GM18517 (cell line): ENCODE measurements at regions not wholly inside any gene's neighbourhood (a gene's known extent, or its start where the extent isn't known, plus 50 kb on each side); places are given as distances from the start of the nearest gene placed in this dataset.

ENCODE experiments used
- ATAC-seq: cut with Tn5 transposase; IDR thresholded peaks from one replicate; pipeline ENCODE4 v1.9.1; 2021; ENCODE audit warnings: mild to moderate bottlenecking, moderate library complexity; ENCODE audit not compliant: unreplicated experiment

DNA sequence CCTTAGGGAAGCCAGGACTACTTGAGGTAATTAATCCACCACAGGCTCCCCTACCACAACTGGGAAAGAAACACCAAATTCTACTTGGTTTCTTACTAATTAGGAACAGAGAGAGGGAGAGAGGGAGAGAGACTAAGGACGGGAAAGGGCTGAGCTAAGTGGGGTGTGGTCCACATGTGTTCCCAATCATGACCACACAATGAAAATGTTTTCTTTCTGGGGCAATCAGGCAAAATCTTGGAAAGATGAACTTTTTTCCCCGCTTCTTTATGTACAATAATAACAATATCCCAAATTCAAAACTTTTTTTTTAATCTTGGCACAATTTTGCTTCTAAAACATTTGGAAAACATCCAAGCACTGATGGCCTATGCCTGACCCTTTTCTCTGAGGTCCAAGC is 734.4 kb downstream of the MAFB start:
- no peak for ATAC-seq

DNA sequence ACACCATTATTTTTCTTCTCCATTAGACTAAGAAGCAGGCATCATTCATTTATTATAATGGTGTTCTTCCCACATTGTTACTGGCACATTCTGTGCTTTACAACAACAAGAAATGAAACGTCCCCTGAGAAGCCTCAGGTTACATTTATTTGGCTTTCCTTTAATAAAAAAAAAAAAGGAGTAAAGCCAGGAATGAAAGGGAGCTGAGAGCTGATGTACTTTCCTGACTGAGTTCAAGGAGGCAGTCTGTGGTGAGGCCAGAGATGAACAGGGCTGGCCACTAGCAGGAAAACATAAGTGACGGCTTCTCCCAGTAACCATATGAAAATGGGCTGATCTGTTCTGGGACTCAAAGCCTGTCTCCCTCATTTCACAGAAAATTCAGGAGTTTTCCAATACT is 742.1 kb downstream of the MAFB start:
- no peak for ATAC-seq

DNA sequence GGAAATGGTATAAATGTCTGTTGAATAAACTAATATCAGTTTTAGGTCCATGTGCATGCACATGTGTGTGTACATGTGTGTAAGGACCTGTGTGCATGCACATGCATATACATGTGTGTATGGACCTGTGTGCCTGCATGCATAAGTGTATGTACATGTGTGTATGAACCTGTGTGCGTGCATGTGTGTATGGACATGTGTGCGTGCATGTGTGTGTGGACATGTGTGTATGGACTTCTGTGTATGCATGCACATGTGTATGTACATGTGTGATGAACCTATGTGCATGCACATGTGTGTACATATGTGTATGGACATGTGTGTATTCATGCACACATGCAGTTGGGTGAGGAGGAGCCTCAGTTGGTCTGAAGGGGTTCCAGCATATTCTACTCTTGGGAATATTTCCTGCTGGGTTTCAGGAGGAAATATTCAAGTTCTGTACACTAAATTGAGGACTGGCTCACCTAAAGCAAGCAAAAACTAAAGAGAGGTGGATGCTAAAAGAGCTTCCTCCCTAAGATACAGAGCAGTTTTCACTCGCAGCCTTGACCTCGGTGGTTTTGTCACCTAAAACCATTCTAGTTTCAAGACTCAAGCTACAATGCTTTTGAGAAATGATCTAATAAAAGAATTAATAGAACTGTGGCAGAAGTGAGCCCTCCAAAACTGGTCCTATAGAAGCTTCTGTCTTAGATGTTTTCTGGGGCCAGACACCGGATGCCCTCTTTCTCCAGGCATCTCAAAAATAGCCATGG is 742.8 kb downstream of the MAFB start:
- no peak for ATAC-seq

DNA sequence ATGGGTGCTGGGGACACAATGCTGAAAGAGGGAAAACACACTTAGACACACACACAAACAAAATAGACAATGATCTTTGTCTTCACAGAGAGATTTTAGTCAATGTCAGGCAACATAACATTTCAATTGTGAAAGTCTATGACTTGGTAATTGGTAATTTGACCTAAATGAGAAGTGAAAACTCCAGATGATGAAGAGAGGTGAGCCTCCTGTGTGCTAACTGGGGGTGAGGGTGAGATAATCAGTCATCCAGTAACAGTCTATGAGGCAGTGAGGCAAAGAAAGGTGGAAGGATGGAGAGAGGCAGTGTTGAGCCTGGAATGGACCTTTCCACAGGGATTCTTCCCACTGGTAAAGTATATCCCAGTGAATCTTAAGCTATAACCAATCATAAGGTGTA is 744.2 kb downstream of the MAFB start:
- no peak for ATAC-seq

DNA sequence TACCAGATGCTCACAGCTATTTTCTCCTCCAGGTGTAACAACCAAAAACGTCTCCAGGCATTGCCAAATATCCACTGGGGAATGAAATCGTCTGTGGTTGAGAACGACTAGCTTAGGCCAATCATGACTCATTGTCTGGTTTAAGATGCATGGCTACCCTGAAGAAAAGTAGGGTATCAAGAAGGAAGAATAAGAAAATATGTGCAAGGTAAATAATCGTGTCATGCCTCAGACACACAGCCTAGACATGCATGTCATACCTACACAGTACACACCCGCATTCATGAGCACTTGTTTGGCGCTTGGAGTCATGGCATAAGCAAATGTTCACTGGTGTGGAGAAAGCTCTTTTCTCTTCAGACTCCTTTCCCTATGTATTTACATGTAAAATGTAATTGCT is 745.7 kb downstream of the MAFB start:
- no peak for ATAC-seq

DNA sequence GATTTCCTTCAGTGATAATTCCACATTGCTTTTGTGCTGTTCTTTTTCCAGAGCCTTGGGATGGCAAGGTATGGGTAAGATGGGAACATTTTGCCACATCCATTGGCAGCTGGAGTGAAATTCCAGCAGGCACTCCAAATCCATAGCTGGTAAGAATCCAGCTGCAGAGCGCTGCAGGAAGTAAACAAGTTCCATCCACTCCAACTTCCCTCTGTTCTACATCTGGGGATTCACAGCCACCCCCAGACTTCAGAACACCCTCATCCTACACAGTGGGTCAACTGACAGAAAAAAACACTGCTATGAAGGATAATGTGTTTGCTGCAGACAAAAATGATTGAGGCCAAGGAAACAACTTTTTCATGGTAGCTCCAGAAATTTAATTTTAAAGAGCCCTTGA is 747.8 kb downstream of the MAFB start:
- ATAC-seq, result no peak

DNA sequence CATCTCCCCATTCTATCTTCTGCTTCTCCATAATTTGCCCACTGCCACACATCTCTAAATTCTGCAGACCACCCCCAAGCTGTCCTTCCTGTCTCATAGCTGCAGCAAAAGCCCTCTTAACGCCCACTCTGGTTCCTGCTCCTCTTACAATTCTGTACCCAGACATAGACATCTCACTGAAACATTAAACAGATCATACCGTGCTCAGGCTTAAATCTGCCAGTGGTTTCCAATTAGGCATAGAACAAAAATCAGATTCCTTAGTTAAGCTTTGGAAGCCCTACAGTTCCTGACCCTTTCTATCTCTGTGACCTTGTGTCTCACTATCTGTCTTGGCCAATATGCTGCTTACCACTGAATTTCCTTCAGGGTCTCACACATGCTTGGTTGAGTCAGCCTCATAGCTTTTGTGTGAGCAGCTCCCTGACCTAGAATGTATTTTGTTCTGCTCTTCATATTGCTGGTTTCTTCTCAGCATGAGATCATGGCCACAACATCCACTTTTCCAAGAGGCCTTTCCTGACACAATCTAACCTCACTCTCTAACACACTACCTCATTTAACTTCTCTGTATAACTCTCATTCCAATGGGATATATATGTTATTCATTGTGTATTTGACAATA is 749.7 kb downstream of the MAFB start:
- ATAC-seq, result no peak

DNA sequence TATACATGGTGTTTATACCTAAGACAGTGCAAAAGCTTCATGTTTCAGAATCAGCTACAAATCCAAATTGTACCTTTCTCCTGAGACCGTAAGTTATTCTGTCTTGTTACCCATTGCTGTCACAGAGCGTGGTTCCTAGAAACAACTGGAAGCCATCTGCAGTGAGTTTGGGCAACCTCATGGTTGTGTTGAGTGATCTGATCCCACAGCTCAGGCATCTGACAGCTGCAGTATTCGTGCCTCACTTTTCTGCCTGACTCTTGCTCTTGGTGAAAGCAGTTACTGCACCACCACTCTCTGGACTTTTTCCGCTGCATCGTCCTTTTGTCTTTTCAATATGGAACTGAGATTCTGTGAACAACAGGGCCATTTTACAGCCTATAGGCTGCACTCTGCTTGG is 752.6 kb downstream of the MAFB start:
- no peak for ATAC-seq

DNA sequence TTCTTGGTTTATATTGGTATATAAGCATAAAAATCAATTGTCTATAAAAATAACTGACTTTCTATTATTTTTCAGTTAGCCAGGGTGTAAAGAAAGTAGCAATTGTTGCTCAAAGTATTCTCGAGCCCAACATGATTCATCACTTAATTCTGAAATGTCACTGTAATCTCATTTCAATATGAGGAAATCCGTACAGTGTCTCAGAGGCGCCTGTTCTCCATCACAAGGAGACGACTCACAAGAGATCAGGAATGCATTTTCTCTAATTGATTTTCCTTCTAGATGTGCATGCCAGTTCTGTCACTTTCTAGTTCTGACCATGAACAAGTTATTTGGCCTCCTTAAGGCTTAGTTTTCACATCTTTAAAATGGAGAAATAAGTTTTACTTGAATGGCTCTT is 753.1 kb downstream of the MAFB start:
- no peak for ATAC-seq

DNA sequence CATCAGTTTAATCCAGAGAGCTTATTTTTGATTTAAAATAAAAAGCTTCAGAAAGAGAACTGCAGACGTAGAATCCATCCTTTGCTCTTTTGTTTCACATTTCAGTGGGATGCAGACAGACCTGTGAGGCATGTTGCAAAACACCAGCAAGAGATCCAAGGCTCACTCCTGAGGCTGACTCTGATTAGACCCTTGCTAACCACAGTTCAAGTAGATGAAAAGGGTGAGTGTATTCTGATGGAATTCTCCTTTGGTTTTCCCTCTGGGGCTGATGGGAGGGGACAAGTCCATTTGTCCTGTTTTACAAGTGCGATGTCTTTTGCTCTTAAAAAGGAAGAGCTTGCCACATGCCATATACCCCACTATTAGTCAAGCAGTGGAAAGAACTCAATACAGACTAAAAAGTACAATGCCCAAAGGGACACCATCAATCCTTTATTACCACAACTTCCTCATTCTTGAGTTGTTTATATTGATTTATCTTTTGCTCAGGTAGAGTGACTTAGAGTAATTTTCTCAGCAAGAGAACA is 772.7 kb downstream of the MAFB start:
- no peak for ATAC-seq

DNA sequence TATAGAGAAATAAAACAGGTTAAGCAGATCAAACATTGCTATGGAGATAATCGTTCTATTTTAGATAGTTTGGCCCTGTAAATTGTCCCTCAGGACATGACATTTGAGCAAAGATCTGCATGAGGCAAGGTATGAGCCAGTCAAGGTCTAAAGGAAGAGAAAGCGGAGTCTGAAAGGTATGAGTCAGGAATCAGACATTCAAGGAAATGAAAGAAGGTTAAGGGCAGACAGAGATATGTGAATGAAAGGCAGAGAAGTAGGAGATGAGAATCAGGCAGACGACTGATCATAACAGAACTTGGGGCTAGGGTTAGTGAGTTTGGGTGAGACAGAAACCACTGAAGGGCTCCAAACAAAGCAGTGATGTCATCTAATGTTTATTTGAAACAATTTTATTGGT is 775.8 kb downstream of the MAFB start:
- no peak for ATAC-seq

DNA sequence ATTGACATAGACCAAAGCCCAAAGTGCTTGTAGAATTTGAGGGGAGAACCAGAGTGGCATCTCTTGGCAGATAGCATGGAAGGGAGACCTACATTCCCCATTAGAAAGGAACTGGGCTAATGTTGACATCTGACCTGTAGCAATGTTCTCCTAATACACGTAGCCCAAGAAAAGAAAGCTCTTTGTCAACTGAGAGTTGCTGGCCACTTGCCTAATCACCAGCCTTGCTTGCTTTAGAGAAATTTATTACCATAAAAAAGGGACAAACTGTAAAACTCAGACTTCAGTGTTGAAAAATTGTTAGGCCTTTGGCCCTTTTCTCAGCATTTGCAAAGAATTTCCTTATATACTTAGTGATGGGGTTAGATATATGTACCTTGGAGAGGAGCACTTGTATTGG is 777.5 kb downstream of the MAFB start:
- ATAC-seq, result no peak

DNA sequence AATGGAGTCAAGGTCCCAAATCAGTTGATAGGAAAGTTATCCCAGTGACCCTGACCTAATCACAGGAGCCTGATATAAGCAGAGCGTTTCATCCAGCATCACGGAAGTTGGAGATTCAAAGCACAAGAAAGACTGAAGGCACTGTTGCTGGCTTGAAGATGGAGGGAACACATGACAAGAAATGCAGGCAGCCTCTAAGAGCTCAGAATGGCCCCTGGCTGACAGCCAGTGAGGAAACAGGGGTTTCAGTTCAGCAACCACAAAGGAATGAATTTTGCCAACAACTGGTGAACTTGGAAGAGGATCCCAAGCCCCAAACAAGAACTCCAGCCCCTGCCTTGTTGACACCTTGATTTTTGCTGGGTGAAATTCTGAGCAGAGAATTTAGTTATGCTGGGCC is 778.5 kb downstream of the MAFB start:
- no peak for ATAC-seq

DNA sequence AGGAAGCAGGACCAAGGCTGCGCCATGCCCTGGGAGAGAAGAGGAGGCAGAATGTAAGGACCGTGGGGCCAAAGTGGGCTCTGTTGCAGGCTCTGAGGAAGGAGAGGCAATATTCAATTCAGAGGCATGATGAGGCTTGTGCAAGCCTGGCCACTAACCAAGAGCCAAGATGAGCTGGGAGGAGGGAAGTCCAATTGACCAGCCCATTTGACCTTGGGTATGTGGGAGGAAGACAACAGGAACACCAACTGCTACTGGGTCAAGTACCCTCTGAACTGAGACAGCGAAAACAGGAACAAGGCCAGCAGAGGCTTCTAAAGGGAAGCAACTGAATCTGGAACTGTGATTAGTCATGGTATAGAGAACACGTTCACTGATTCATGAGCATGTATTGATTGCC is 779.6 kb downstream of the MAFB start:
- no peak for ATAC-seq

DNA sequence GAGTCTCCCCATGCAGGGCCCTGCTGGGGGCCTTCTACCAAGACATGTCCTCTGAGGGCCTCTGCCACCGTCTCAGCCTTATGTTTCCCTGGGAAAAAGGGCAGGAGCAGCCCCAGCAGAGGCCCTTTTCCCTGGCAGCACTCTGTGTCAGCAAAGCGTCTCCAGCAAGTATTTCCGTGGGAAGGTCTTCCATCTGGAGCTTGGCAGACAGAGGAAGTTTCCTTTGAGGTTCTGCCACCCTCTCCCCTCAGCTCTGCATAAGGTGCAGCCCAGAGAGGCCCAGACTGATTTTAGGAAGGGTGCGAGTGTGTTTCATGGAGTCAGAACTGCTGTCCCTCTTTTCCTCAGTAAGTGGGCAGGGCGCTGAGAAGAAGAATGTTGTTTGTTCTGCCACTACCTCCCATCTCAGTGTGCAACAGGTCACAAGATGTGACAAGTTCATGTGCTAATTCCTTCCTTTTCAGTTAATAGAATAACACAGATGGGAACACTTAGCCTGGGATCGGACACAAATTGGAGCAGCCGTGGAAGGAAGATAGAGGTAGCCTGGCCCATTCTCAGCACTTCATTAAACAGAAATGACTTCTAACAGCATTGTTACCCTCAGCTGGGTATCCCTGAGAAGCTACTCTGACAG is 784.4 kb downstream of the MAFB start:
- no peak for ATAC-seq

DNA sequence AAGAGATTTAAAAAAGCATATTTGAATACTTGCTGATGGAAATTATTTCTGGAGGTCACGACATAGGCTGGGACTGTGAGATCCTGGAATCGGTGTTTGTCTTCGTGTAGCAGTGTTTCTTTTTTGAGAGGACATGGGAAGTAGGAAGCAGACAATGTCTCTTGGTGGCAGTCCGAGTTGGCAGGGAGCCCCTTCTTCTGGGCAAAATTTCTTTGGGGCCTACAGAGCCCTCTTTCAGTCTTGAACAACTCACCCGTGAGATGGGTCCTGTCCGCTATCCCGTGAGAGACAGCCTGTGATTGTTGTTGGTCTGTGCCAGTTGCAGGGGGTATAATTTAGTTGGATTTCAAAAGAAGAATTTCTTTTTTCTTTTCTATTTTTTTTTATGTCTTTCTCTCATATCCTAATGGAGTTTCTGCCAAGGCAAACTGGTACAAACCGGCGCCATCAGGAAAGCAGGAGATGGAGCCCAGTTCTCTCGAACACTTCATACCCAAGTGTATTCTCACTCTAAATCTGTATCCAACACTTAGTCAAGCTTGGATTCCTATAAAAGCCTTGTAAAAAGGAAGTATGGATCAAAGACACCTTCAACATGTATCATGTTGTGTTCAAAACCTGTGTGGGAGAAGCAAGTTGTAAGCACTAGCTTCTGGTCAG is 785.1 kb downstream of the MAFB start:
- no peak for ATAC-seq

DNA sequence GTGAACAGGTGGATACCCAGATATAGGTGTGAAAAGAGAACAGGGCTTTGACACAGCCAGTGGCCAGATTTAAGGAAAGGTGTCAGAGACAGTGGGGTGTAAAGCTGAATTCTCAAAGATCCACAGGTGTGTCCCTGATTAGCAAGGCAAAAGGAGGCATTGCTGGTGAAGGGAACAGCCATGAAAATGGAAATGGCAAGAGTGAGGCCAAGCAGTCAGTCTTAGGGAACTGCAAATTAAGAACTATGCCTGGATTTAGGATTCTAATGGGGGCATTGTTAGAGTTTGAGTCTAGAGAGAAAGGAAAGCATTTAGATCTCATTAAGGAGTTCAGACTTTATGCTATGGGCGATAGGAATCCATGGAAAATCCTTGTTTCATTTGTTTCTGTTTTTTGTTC is 789.2 kb downstream of the MAFB start:
- no peak for ATAC-seq

DNA sequence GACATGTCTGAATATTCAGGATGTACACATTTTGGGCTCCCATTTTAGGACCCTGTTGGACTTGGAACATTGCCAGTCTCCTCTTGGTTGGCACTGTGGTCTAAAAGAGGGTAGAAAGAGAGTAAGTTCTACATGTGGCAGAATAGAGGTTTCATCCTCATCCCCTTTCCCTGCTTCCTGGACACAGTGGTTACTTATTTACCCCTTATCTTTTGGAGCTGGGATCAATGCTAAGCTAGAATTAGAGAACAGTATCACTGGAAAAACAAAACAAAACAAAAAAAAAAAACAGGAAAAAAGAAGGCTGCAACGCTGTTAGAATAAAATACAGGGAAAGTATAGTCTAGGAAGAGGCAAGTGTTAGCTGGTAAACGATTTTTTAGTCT is 790.6 kb downstream of the MAFB start:
- ATAC-seq, result no peak

DNA sequence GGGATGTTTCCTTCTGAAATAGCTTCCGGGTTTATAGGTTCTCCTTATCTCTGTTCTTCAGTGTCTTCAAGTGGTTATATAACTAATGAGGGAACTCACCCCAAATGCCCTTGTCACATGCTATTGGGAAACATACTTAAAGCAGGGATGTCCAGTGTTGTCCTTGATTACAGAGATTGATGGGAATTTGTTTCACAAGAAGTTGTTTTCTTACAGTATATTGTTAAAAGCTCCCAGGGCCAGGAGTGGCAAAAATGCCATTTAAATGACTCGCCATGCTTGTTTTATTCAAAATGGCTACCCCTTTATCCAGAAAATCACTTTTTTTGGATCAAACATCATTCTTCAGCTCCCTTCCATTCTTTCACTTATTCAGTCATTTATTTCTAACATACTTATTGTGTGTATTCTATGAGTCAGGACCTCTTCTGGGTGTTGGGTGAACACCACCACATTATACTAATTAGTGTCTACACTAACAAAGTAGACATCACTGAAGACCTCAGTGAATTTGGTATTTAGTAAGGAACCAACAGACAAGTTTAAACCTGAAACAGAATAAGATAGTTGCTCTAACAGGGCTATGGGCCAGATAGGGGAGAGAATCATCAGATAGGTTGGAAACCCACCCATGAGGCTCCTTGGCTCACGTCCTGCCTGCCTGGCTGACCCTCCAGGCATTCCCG is 791.1 kb downstream of the MAFB start:
- ATAC-seq, result no peak

DNA sequence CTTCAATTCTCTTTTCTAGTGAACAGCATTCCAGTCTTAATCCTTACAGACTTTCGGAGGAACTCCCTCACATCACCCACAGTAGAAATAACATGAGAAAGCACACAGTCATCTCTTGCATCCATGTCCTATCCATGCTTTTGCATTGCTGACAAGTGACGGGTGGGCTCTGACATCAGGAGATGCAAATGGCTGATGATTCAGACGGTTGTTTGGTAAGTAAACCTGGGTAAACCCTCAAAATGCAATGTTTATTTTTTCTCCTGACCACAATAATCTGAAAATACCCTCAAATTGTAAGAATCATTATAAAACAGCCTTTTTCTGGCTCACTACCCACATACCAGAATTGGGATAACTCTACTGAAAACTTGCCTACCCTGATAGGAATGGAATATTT is 792.0 kb downstream of the MAFB start:
- ATAC-seq, result no peak

DNA sequence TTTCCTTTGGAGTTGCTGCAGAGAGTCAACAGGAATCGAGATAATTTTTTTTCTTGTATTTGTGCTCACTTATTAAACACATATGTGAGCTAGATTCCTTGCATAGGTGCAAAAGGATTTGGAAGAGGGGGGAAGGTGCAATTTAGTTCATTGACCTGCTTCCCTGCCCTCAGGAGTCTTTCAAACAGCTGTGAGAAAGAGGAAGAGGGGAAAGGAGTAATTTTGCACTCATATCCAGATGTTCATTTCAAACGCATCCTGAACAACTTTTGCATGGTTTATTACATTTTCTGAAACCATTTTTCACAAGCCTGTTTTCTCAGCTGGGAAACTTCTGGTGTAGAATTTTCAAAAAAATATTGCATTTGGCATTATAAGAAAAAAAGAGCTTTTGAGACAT is 795.0 kb downstream of the MAFB start:
- no peak for ATAC-seq
